ENCODE measurements at regions not wholly inside any gene's neighbourhood (a gene's known extent, or its start where the extent isn't known, plus 50 kb on each side); places are given as distances from the start of the nearest gene placed in this dataset.

GRCh38 chr5:3068401-3068800 is 316.9 kb upstream of the IRX2 start:
- Mint-ChIP-seq H3K4me3 (ENCODE audit: low read depth) (no peak overlapping the region), H3K27me3 (ENCODE audit: low read depth) (no peaks in the 10 kb centered on the region), H3K9me3 (peaks cover 52% of the 10 kb centered on the region), H3K4me1 (ENCODE audit: low read depth) (no peaks in the 10 kb centered on the region), H3K27ac (no peak overlapping the region), H3K36me3 (ENCODE audit: low read depth) (no peaks in the 10 kb centered on the region)
- DNase-seq (ENCODE audit: low spot score), result no peak
- intact Hi-C loops (cut with micrococcal nuclease), result no loop called here

- no peak overlapping the region for H3K27ac Mint-ChIP-seq
- no peak overlapping the region for H3K4me3 Mint-ChIP-seq (ENCODE audit: low read depth)
- H3K36me3 Mint-ChIP-seq (ENCODE audit: low read depth), result no peaks in the 10 kb centered on the region
- DNase-seq (ENCODE audit: low spot score), result no peak
- no peaks in the 10 kb centered on the region for H3K4me1 Mint-ChIP-seq (ENCODE audit: low read depth)
- intact Hi-C loops (cut with micrococcal nuclease), result no loop called here
- no peaks in the 10 kb centered on the region for H3K27me3 Mint-ChIP-seq (ENCODE audit: low read depth)
- H3K9me3 Mint-ChIP-seq, result peaks cover 24% of the 10 kb centered on the region
These were observed 308.8 kb upstream of the IRX2 start for GRCh38 chr5:3060283-3060682.

- intact Hi-C loops (cut with micrococcal nuclease), result no loop called here
- H3K27ac Mint-ChIP-seq, result no peak overlapping the region
- H3K36me3 Mint-ChIP-seq (ENCODE audit: low read depth), result no peaks in the 10 kb centered on the region
- DNase-seq (ENCODE audit: low spot score), result no peak
- peaks cover 24% of the 10 kb centered on the region for H3K9me3 Mint-ChIP-seq
- H3K27me3 Mint-ChIP-seq (ENCODE audit: low read depth), result no peaks in the 10 kb centered on the region
- H3K4me3 Mint-ChIP-seq (ENCODE audit: low read depth), result no peak overlapping the region
- H3K4me1 Mint-ChIP-seq (ENCODE audit: low read depth), result no peaks in the 10 kb centered on the region
These were observed 308.0 kb upstream of the IRX2 start for GRCh38 chr5:3059488-3059887.

GRCh38 chr5:3058942-3059341 is 307.5 kb upstream of the IRX2 start:
- Mint-ChIP-seq H3K27me3 (ENCODE audit: low read depth) (no peaks in the 10 kb centered on the region), H3K4me1 (ENCODE audit: low read depth) (no peaks in the 10 kb centered on the region), H3K4me3 (ENCODE audit: low read depth) (no peak overlapping the region), H3K36me3 (ENCODE audit: low read depth) (no peaks in the 10 kb centered on the region), H3K9me3 (peaks cover 26% of the 10 kb centered on the region), H3K27ac (no peak overlapping the region)
- DNase-seq (ENCODE audit: low spot score), result no peak
- intact Hi-C loops (cut with micrococcal nuclease), result no loop called here

- no peaks in the 10 kb centered on the region for H3K27me3 Mint-ChIP-seq (ENCODE audit: low read depth)
- intact Hi-C loops (cut with micrococcal nuclease), result no loop called here
These were observed 305.4 kb upstream of the IRX2 start for GRCh38 chr5:3056866-3057265.

GRCh38 chr5:3051400-3051799 is 299.9 kb upstream of the IRX2 start:
- DNase-seq (ENCODE audit: low spot score), result no peak
- intact Hi-C loops (cut with micrococcal nuclease), result no loop called here
- Mint-ChIP-seq H3K9me3 (peaks cover 25% of the 10 kb centered on the region), H3K27me3 (ENCODE audit: low read depth) (no peaks in the 10 kb centered on the region), H3K4me1 (ENCODE audit: low read depth) (no peaks in the 10 kb centered on the region), H3K4me3 (ENCODE audit: low read depth) (no peak overlapping the region), H3K36me3 (ENCODE audit: low read depth) (no peaks in the 10 kb centered on the region), H3K27ac (no peak overlapping the region)

More at GRCh38 chr5:3056866-3057265, 305.4 kb upstream of the IRX2 start:
- Mint-ChIP-seq H3K4me3 (ENCODE audit: low read depth) (no peak overlapping the region), H3K9me3 (peaks cover 25% of the 10 kb centered on the region), H3K4me1 (ENCODE audit: low read depth) (no peaks in the 10 kb centered on the region), H3K27ac (no peak overlapping the region), H3K36me3 (ENCODE audit: low read depth) (no peaks in the 10 kb centered on the region)
- DNase-seq (ENCODE audit: low spot score), result no peak

GRCh38 chr5:3050863-3051262 is 299.4 kb upstream of the IRX2 start:
- H3K9me3 Mint-ChIP-seq, result peaks cover 28% of the 10 kb centered on the region
- H3K27ac Mint-ChIP-seq, result no peak overlapping the region
- no peaks in the 10 kb centered on the region for H3K36me3 Mint-ChIP-seq (ENCODE audit: low read depth)
- intact Hi-C loops (cut with micrococcal nuclease), result no loop called here
- no peak overlapping the region for H3K4me3 Mint-ChIP-seq (ENCODE audit: low read depth)
- DNase-seq (ENCODE audit: low spot score), result no peak
- H3K4me1 Mint-ChIP-seq (ENCODE audit: low read depth), result no peaks in the 10 kb centered on the region
- H3K27me3 Mint-ChIP-seq (ENCODE audit: low read depth), result no peaks in the 10 kb centered on the region

- no peak overlapping the region for H3K27ac Mint-ChIP-seq
- no peak overlapping the region for H3K4me3 Mint-ChIP-seq (ENCODE audit: low read depth)
- H3K36me3 Mint-ChIP-seq (ENCODE audit: low read depth), result no peaks in the 10 kb centered on the region
- intact Hi-C loops (cut with micrococcal nuclease), result no loop called here
- H3K27me3 Mint-ChIP-seq (ENCODE audit: low read depth), result no peaks in the 10 kb centered on the region
- H3K4me1 Mint-ChIP-seq (ENCODE audit: low read depth), result no peaks in the 10 kb centered on the region
- H3K9me3 Mint-ChIP-seq, result peaks cover 31% of the 10 kb centered on the region
- no peak for DNase-seq (ENCODE audit: low spot score)
These were observed 297.8 kb upstream of the IRX2 start for GRCh38 chr5:3049261-3049660.

- Mint-ChIP-seq H3K27ac (no peak overlapping the region), H3K4me3 (ENCODE audit: low read depth) (no peak overlapping the region), H3K36me3 (ENCODE audit: low read depth) (no peaks in the 10 kb centered on the region), H3K9me3 (peaks cover 41% of the 10 kb centered on the region), H3K27me3 (ENCODE audit: low read depth) (no peaks in the 10 kb centered on the region), H3K4me1 (ENCODE audit: low read depth) (no peaks in the 10 kb centered on the region)
- intact Hi-C loops (cut with micrococcal nuclease), result no loop called here
- DNase-seq (ENCODE audit: low spot score), result no peak
These were observed 295.8 kb upstream of the IRX2 start for GRCh38 chr5:3047212-3047774.

- Mint-ChIP-seq H3K36me3 (ENCODE audit: low read depth) (no peaks in the 10 kb centered on the region), H3K9me3 (peaks cover 24% of the 10 kb centered on the region), H3K4me1 (ENCODE audit: low read depth) (no peaks in the 10 kb centered on the region), H3K4me3 (ENCODE audit: low read depth) (no peak overlapping the region), H3K27ac (no peak overlapping the region), H3K27me3 (ENCODE audit: low read depth) (no peaks in the 10 kb centered on the region)
- intact Hi-C loops (cut with micrococcal nuclease), result no loop called here
- DNase-seq (ENCODE audit: low spot score), result no peak
These were observed 292.1 kb upstream of the IRX2 start for GRCh38 chr5:3043600-3043999.

- no peaks in the 10 kb centered on the region for H3K4me1 Mint-ChIP-seq (ENCODE audit: low read depth)
- intact Hi-C loops (cut with micrococcal nuclease), result no loop called here
- H3K4me3 Mint-ChIP-seq (ENCODE audit: low read depth), result no peak overlapping the region
- no peaks in the 10 kb centered on the region for H3K27me3 Mint-ChIP-seq (ENCODE audit: low read depth)
- no peaks in the 10 kb centered on the region for H3K36me3 Mint-ChIP-seq (ENCODE audit: low read depth)
- no peak overlapping the region for H3K27ac Mint-ChIP-seq
- DNase-seq (ENCODE audit: low spot score), result no peak
- peaks cover 20% of the 10 kb centered on the region for H3K9me3 Mint-ChIP-seq
These were observed 289.5 kb upstream of the IRX2 start for GRCh38 chr5:3041001-3041400.

GRCh38 chr5:3036041-3036788 is 284.7 kb upstream of the IRX2 start:
- H3K36me3 Mint-ChIP-seq (ENCODE audit: low read depth), result no peaks in the 10 kb centered on the region
- no peak overlapping the region for H3K4me3 Mint-ChIP-seq (ENCODE audit: low read depth)
- no peaks in the 10 kb centered on the region for H3K27me3 Mint-ChIP-seq (ENCODE audit: low read depth)
- no peak for DNase-seq (ENCODE audit: low spot score)
- no peak overlapping the region for H3K27ac Mint-ChIP-seq
- no peaks in the 10 kb centered on the region for H3K4me1 Mint-ChIP-seq (ENCODE audit: low read depth)
- intact Hi-C loops (cut with micrococcal nuclease), result no loop called here
- H3K9me3 Mint-ChIP-seq, result peaks cover 24% of the 10 kb centered on the region

- no peak overlapping the region for H3K27ac Mint-ChIP-seq
- H3K4me1 Mint-ChIP-seq (ENCODE audit: low read depth), result no peaks in the 10 kb centered on the region
- no peaks in the 10 kb centered on the region for H3K36me3 Mint-ChIP-seq (ENCODE audit: low read depth)
- intact Hi-C loops (cut with micrococcal nuclease), result no loop called here
- peaks cover 32% of the 10 kb centered on the region for H3K9me3 Mint-ChIP-seq
- H3K4me3 Mint-ChIP-seq (ENCODE audit: low read depth), result no peak overlapping the region
- no peak for DNase-seq (ENCODE audit: low spot score)
- no peaks in the 10 kb centered on the region for H3K27me3 Mint-ChIP-seq (ENCODE audit: low read depth)
These were observed 284.0 kb upstream of the IRX2 start for GRCh38 chr5:3035452-3035851.
